ENCODE measurements at regions not wholly inside any gene's neighbourhood (a gene's known extent, or its start where the extent isn't known, plus 50 kb on each side); places are given as distances from the start of the nearest gene placed in this dataset.

- no peak overlapping the region for H3K27ac Mint-ChIP-seq
These were observed 235.6 kb upstream of the COL8A1 start for GRCh38 chr3:99402755-99403154.

GRCh38 chr3:99400352-99400751 lies 238.0 kb upstream of the COL8A1 start:
- Histone ChIP-seq H3K9me3 (no peaks in the 10 kb centered on the region), H3K36me3 (ENCODE audit: control insufficient read depth in 2 of 2, extremely low read depth in 1 of 2, insufficient read depth in 1 of 2, low read length in 1 of 2) (no peaks in the 10 kb centered on the region), H3K4me1 (ENCODE audit: control insufficient read depth in 1 of 2, extremely low read depth in 1 of 2, insufficient read depth in 2 of 2, low read length in 2 of 2) (no peaks in the 10 kb centered on the region), H3K4me3 (ENCODE audit: control insufficient read depth in 1 of 2, extremely low read depth in 1 of 2, low read length in 1 of 2) (no peak overlapping the region), H3K27me3 (replicated peaks in 1 of 2; ENCODE audit: control insufficient read depth in 2 of 2, extremely low read depth in 1 of 2, insufficient read depth in 2 of 2, low read length in 1 of 2) (no peaks in the 10 kb centered on the region), H3K27ac (ENCODE audit: low read length) (no peak overlapping the region)
- Mint-ChIP-seq H3K4me3 (no peak overlapping the region), H3K36me3 (no peaks in the 10 kb centered on the region), H3K27me3 (no peaks in the 10 kb centered on the region), H3K9me3 (peaks cover 10 to 21% (median 17%) of the 10 kb centered on the region in 3 donors), H3K27ac (no peak overlapping the region), H3K4me1 (no peaks in the 10 kb centered on the region)
- 60% methylated on average over 1 of the region's 2 CpGs for WGBS (ENCODE audit: insufficient coverage)
- POLR2A ChIA-PET, result no interaction called here
- ATAC-seq (replicated peaks in 1 of 4) (no peak), DNase-seq (no peak)
- CTCF ChIA-PET, result no interaction called here

More at GRCh38 chr3:99402755-99403154, 235.6 kb upstream of the COL8A1 start:
- Mint-ChIP-seq H3K27me3 (no peaks in the 10 kb centered on the region), H3K9me3 (peaks cover 10 to 18% (median 11%) of the 10 kb centered on the region in 3 donors), H3K36me3 (no peaks in the 10 kb centered on the region), H3K4me3 (no peak overlapping the region), H3K4me1 (no peaks in the 10 kb centered on the region)
- no peaks in the 10 kb centered on the region for H3K4me1 ChIP-seq (ENCODE audit: control insufficient read depth in 1 of 2, extremely low read depth in 1 of 2, insufficient read depth in 2 of 2, low read length in 2 of 2)
- H3K27ac ChIP-seq (ENCODE audit: low read length), result no peak overlapping the region
- ChIA-PET CTCF (no interaction called here), POLR2A (no interaction called here)
- no CpG with 5 or more reads among the region's 1 CpG for WGBS (ENCODE audit: insufficient coverage)
- H3K9me3 ChIP-seq, result no peaks in the 10 kb centered on the region
- H3K4me3 ChIP-seq (ENCODE audit: control insufficient read depth in 1 of 2, extremely low read depth in 1 of 2, low read length in 1 of 2), result no peak overlapping the region
- H3K36me3 ChIP-seq (ENCODE audit: control insufficient read depth in 2 of 2, extremely low read depth in 1 of 2, insufficient read depth in 1 of 2, low read length in 1 of 2), result no peaks in the 10 kb centered on the region
- no peaks in the 10 kb centered on the region for H3K27me3 ChIP-seq (replicated peaks in 1 of 2; ENCODE audit: control insufficient read depth in 2 of 2, extremely low read depth in 1 of 2, insufficient read depth in 2 of 2, low read length in 1 of 2)
- no peak for ATAC-seq (replicated peaks in 1 of 4)
- DNase-seq, result no peak

DNA sequence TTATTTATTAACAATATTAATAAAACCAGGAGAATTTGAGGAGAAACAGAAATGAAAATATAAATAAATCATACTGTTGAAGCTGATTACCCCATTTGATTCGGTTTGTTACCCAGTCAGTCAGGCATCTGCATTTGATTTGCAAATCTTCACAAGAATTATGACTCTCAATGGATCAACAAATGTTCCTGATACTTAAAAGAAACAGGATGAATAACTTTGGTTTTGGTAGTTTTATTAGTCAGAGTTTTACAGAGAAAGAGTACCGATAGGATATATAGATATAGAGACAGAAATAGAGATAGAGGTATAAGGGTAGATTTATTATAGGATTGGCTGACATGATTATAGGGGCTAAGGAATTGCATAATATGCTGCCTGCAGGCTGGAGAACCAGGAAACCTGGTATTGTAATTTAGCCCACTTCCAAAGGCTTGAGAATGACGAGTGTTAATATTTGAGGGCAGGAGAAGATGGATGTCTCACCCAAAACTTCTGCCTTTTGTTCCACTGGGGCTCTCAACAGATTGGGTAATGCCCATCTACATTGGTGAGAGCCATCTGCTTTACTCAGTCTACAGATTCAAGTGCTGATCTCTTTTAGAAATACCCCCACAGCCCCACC lies 241.6 kb upstream of the COL8A1 start:
- no peaks in the 10 kb centered on the region for H3K36me3 Mint-ChIP-seq
- ChIA-PET POLR2A (no interaction called here), CTCF (no interaction called here)
- ATAC-seq (replicated peaks in 1 of 4) (no peak), DNase-seq (no peak)
- WGBS (ENCODE audit: insufficient coverage), result 100% methylated on average over 1 of the region's 3 CpGs
- Histone ChIP-seq H3K9me3 (no peaks in the 10 kb centered on the region), H3K27me3 (replicated peaks in 1 of 2; ENCODE audit: control insufficient read depth in 2 of 2, extremely low read depth in 1 of 2, insufficient read depth in 2 of 2, low read length in 1 of 2) (no peaks in the 10 kb centered on the region), H3K36me3 (ENCODE audit: control insufficient read depth in 2 of 2, extremely low read depth in 1 of 2, insufficient read depth in 1 of 2, low read length in 1 of 2) (no peaks in the 10 kb centered on the region), H3K4me3 (ENCODE audit: control insufficient read depth in 1 of 2, extremely low read depth in 1 of 2, low read length in 1 of 2) (no peak overlapping the region), H3K27ac (ENCODE audit: low read length) (no peak overlapping the region), H3K4me1 (ENCODE audit: control insufficient read depth in 1 of 2, extremely low read depth in 1 of 2, insufficient read depth in 2 of 2, low read length in 2 of 2) (no peaks in the 10 kb centered on the region)
- H3K4me3 Mint-ChIP-seq, result no peak overlapping the region
- no peaks in the 10 kb centered on the region for H3K27me3 Mint-ChIP-seq
- H3K9me3 Mint-ChIP-seq, result peaks cover 15 to 28% (median 19%) of the 10 kb centered on the region in 3 donors
- no peak overlapping the region for H3K27ac Mint-ChIP-seq
- no peaks in the 10 kb centered on the region for H3K4me1 Mint-ChIP-seq

- H3K9me3 ChIP-seq, result no peaks in the 10 kb centered on the region
- no peak overlapping the region for H3K27ac Mint-ChIP-seq
- POLR2A ChIA-PET, result no interaction called here
- CTCF ChIA-PET, result no interaction called here
- no CpG with 5 or more reads among the region's 7 CpGs for WGBS (ENCODE audit: insufficient coverage)
- no peak overlapping the region for H3K27ac ChIP-seq (ENCODE audit: low read length)
- H3K4me1 Mint-ChIP-seq, result no peaks in the 10 kb centered on the region
- H3K36me3 ChIP-seq (ENCODE audit: control insufficient read depth in 2 of 2, extremely low read depth in 1 of 2, insufficient read depth in 1 of 2, low read length in 1 of 2), result no peaks in the 10 kb centered on the region
- no peaks in the 10 kb centered on the region for H3K4me1 ChIP-seq (ENCODE audit: control insufficient read depth in 1 of 2, extremely low read depth in 1 of 2, insufficient read depth in 2 of 2, low read length in 2 of 2)
- H3K4me3 ChIP-seq (ENCODE audit: control insufficient read depth in 1 of 2, extremely low read depth in 1 of 2, low read length in 1 of 2), result no peak overlapping the region
- H3K36me3 Mint-ChIP-seq, result no peaks in the 10 kb centered on the region
- no peak overlapping the region for H3K4me3 Mint-ChIP-seq
- no peak for ATAC-seq (replicated peaks in 1 of 4)
- H3K27me3 Mint-ChIP-seq, result no peaks in the 10 kb centered on the region
- peaks cover 10 to 22% (median 19%) of the 10 kb centered on the region in 3 donors for H3K9me3 Mint-ChIP-seq
- no peaks in the 10 kb centered on the region for H3K27me3 ChIP-seq (replicated peaks in 1 of 2; ENCODE audit: control insufficient read depth in 2 of 2, extremely low read depth in 1 of 2, insufficient read depth in 2 of 2, low read length in 1 of 2)
- no peak for DNase-seq
These were observed 243.3 kb upstream of the COL8A1 start for GRCh38 chr3:99394831-99395778.

DNA sequence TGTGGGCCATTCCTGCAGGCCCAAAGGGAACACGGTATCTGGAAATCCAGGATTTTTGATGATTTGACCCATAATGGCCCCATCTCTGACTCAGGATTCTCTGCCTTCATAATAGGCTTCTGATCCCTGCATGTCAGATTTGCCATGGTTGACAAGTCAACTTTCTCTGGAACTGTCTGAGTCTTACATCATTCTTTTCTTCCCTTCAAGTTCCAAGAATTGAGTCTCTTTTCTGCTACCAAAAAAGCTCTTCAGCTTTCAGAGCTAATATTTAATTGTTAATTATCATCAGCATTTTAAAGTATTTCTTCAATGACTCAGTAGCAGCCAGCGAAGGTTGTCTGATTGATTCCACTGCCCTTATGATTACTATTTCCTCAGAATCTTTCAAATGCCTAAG lies 244.4 kb upstream of the COL8A1 start:
- POLR2A ChIA-PET, result no interaction called here
- Mint-ChIP-seq H3K27me3 (no peaks in the 10 kb centered on the region), H3K4me1 (no peaks in the 10 kb centered on the region), H3K27ac (no peak overlapping the region), H3K9me3 (peaks cover 5 to 16% (median 12%) of the 10 kb centered on the region in 3 donors), H3K4me3 (no peak overlapping the region), H3K36me3 (no peaks in the 10 kb centered on the region)
- Histone ChIP-seq H3K27ac (ENCODE audit: low read length) (no peak overlapping the region), H3K9me3 (no peaks in the 10 kb centered on the region), H3K4me1 (ENCODE audit: control insufficient read depth in 1 of 2, extremely low read depth in 1 of 2, insufficient read depth in 2 of 2, low read length in 2 of 2) (no peaks in the 10 kb centered on the region), H3K36me3 (ENCODE audit: control insufficient read depth in 2 of 2, extremely low read depth in 1 of 2, insufficient read depth in 1 of 2, low read length in 1 of 2) (no peaks in the 10 kb centered on the region), H3K27me3 (replicated peaks in 1 of 2; ENCODE audit: control insufficient read depth in 2 of 2, extremely low read depth in 1 of 2, insufficient read depth in 2 of 2, low read length in 1 of 2) (no peaks in the 10 kb centered on the region), H3K4me3 (ENCODE audit: control insufficient read depth in 1 of 2, extremely low read depth in 1 of 2, low read length in 1 of 2) (no peak overlapping the region)
- CTCF ChIA-PET, result no interaction called here
- 74% methylated on average over 2 of the region's 2 CpGs for WGBS (ENCODE audit: insufficient coverage)
- DNase-seq (no peak), ATAC-seq (replicated peaks in 1 of 4) (no peak)

DNA sequence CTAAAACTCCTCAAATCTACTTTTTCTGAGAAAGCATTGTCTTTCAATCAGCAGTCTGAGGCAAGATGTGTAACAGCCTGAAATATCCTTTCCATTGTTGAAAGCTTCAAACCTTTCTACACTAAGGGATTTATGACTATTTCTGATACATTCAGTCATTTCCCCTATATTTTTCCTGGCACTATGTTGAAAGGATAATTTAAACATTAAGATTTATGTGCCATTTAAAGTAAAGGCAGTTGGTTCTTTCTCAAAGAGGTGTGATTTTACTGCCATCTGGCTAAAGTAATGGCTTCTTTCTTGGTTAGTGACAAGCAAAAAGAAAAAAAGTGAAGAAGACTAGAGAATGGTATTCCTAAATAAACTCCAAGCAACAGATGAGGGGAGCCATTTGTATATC lies 249.6 kb upstream of the COL8A1 start:
- Mint-ChIP-seq H3K4me3 (no peak overlapping the region), H3K36me3 (no peaks in the 10 kb centered on the region), H3K27me3 (no peaks in the 10 kb centered on the region), H3K27ac (no peak overlapping the region), H3K9me3 (peaks cover 0 to 14% (median 10%) of the 10 kb centered on the region in 3 donors), H3K4me1 (no peaks in the 10 kb centered on the region)
- no peaks in the 10 kb centered on the region for H3K4me1 ChIP-seq (ENCODE audit: control insufficient read depth in 1 of 2, extremely low read depth in 1 of 2, insufficient read depth in 2 of 2, low read length in 2 of 2)
- H3K36me3 ChIP-seq (ENCODE audit: control insufficient read depth in 2 of 2, extremely low read depth in 1 of 2, insufficient read depth in 1 of 2, low read length in 1 of 2), result no peaks in the 10 kb centered on the region
- ChIA-PET CTCF (no interaction called here), POLR2A (no interaction called here)
- no peak overlapping the region for H3K4me3 ChIP-seq (ENCODE audit: control insufficient read depth in 1 of 2, extremely low read depth in 1 of 2, low read length in 1 of 2)
- H3K27me3 ChIP-seq (replicated peaks in 1 of 2; ENCODE audit: control insufficient read depth in 2 of 2, extremely low read depth in 1 of 2, insufficient read depth in 2 of 2, low read length in 1 of 2), result no peaks in the 10 kb centered on the region
- no peak overlapping the region for H3K27ac ChIP-seq (ENCODE audit: low read length)
- H3K9me3 ChIP-seq, result no peaks in the 10 kb centered on the region
- ATAC-seq (replicated peaks in 1 of 4), result no peak
- DNase-seq, result no peak
